ENCODE measurements at regions not wholly inside any gene's neighbourhood (a gene's known extent, or its start where the extent isn't known, plus 50 kb on each side); places are given as distances from the start of the nearest gene placed in this dataset.
A peak's percentile ranks its signal among the peaks of the same experiment; 100 is the strongest.

DNA sequence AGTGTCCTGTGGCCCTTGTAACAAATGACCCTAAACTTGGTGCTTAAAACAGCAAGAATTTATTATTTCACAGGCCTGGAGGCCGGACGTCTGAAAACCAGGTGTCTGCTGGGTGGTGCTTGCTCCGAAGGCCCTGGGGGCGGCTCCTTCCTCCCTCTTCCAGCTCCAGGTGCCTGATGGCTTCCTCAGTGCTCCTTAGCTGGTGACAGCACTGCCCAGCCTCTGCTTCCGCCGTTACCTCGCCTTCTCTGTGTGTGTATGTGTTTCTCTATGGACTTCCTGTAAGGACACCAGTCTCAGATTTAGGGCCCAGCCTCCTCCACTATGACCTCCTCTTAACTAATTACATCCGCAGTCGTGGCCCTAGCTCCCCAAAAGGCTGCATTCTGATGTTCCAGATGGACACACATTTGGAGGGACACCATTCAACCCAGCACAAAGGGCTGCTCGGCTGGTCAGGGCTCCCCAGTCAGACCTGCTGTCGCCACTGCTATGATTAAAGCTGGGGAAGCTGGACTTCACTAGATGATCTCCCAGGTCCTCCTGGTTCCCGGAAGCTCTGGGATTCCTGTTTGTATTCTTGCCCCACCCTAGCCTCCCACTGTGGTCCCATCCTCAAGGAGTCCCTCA is 172.8 kb downstream of the IRF8 start:
- Histone ChIP-seq H3K4me3 (ENCODE audit: insufficient read depth, low read length) (no peak overlapping the region), H3K4me1 (ENCODE audit: insufficient read depth, low read length) (no peaks in the 10 kb centered on the region), H4K20me1 (ENCODE audit: insufficient read depth, low read length) (no peaks in the 10 kb centered on the region), H3K79me2 (ENCODE audit: insufficient read depth, low read length) (no peaks in the 10 kb centered on the region), H3K4me2 (ENCODE audit: insufficient read depth, low read length) (no peak overlapping the region), H3K27me3 (ENCODE audit: insufficient read depth, low read length) (peaks cover 10% of the 10 kb centered on the region), H3K9me3 (ENCODE audit: low read depth, low read length) (no peaks in the 10 kb centered on the region), H3K27ac (ENCODE audit: low read depth, low read length) (no peak overlapping the region), H2AFZ (ENCODE audit: low read length) (no peak overlapping the region), H3K36me3 (ENCODE audit: insufficient read depth, low read length) (no peaks in the 10 kb centered on the region)
- TF ChIP-seq, protein P1, sequence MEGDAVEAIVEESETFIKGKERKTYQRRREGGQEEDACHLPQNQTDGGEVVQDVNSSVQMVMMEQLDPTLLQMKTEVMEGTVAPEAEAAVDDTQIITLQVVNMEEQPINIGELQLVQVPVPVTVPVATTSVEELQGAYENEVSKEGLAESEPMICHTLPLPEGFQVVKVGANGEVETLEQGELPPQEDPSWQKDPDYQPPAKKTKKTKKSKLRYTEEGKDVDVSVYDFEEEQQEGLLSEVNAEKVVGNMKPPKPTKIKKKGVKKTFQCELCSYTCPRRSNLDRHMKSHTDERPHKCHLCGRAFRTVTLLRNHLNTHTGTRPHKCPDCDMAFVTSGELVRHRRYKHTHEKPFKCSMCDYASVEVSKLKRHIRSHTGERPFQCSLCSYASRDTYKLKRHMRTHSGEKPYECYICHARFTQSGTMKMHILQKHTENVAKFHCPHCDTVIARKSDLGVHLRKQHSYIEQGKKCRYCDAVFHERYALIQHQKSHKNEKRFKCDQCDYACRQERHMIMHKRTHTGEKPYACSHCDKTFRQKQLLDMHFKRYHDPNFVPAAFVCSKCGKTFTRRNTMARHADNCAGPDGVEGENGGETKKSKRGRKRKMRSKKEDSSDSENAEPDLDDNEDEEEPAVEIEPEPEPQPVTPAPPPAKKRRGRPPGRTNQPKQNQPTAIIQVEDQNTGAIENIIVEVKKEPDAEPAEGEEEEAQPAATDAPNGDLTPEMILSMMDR (IDR thresholded peaks at IDR 0.05; ENCODE audit: extremely low read depth, low read depth, low read length), result no peak
- peak; percentile 62 for DNase-seq (ENCODE audit: insufficient read length, low spot score, missing footprints)

DNA sequence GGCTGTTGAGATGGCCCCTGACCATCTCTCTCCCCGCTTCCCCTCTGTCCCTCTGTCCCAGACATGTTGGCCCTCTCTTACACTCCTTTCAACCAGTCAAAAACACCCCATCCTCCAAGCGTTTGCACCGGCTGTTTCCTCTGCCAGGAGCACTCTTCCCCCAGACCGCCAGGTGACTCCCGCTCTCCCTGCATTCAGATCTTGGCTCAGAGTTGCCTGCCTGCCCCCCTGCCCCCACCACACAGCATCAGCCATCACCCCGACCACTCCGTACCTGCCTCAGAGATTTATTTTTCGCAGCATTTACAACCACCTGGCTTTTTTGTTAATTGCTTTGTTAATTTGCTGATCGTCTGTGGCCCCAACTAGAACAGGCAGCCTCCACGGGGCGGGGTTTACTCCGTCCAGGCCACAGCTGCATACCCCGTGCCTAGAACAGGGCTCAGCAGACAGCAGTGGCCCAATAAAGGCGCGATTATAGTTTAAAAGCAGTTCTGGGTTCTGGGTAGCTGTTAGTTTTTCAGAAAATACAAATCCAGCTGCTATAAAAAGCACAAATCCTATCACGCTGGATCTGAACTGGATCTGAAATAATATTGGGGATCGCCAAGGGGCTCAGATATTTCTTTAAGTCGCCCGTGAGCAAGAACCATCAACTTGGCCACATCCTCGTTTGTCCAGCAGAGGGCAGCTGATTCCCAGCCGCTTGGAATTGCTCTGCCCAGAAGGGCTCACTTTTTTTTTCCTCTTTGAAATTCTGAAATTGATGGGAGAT is 173.6 kb downstream of the IRF8 start:
- H3K27ac ChIP-seq (ENCODE audit: low read depth, low read length), result no peak overlapping the region
- no peaks in the 10 kb centered on the region for H4K20me1 ChIP-seq (ENCODE audit: insufficient read depth, low read length)
- H2AFZ ChIP-seq (ENCODE audit: low read length), result no peak overlapping the region
- no peak overlapping the region for H3K4me3 ChIP-seq (ENCODE audit: insufficient read depth, low read length)
- H3K27me3 ChIP-seq (ENCODE audit: insufficient read depth, low read length), result peaks cover 10% of the 10 kb centered on the region
- H3K4me1 ChIP-seq (ENCODE audit: insufficient read depth, low read length), result no peaks in the 10 kb centered on the region
- H3K9me3 ChIP-seq (ENCODE audit: low read depth, low read length), result no peaks in the 10 kb centered on the region
- TF ChIP-seq, protein P1 (IDR thresholded peaks at IDR 0.05; ENCODE audit: extremely low read depth, low read depth, low read length), result peak; percentile 89
- DNase-seq (ENCODE audit: insufficient read length, low spot score, missing footprints), result peak; percentile 94
- no peaks in the 10 kb centered on the region for H3K79me2 ChIP-seq (ENCODE audit: insufficient read depth, low read length)
- H3K4me2 ChIP-seq (ENCODE audit: insufficient read depth, low read length), result no peak overlapping the region
- no peaks in the 10 kb centered on the region for H3K36me3 ChIP-seq (ENCODE audit: insufficient read depth, low read length)

DNA sequence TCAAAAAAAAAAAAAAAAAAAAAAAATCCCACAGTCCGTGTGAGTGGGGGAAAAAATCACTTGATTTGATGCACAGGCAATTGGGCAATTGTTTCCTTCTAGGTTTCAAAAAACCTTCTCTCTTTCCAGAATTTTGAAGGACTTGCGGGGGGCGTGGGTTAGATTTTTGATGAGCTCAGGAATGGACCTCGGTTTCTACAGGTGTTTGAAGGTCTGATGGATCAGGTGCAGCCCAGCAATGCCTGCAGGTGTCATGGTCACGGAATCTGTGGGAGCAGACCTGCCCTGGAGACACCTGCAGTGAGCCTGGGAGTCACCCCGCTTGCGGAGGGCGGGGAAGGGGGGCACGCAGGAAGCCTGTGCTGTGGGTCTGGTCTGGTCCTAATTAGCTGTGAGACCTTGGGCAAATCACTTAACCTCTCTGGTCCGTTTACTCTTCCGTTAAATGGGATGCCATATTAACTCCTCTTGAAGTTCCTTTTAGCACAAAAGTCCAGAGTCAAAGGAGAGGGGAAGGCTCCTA is 174.2 kb downstream of the IRF8 start:
- DNase-seq (ENCODE audit: insufficient read length, low spot score, missing footprints), result peak; percentile 29
- Histone ChIP-seq H2AFZ (ENCODE audit: low read length) (no peak overlapping the region), H3K4me1 (ENCODE audit: insufficient read depth, low read length) (no peaks in the 10 kb centered on the region), H4K20me1 (ENCODE audit: insufficient read depth, low read length) (no peaks in the 10 kb centered on the region), H3K27ac (ENCODE audit: low read depth, low read length) (no peak overlapping the region), H3K9me3 (ENCODE audit: low read depth, low read length) (no peaks in the 10 kb centered on the region), H3K4me3 (ENCODE audit: insufficient read depth, low read length) (no peak overlapping the region), H3K27me3 (ENCODE audit: insufficient read depth, low read length) (peaks cover 10% of the 10 kb centered on the region), H3K4me2 (ENCODE audit: insufficient read depth, low read length) (no peak overlapping the region), H3K79me2 (ENCODE audit: insufficient read depth, low read length) (no peaks in the 10 kb centered on the region), H3K36me3 (ENCODE audit: insufficient read depth, low read length) (no peaks in the 10 kb centered on the region)
- TF ChIP-seq, protein P1 (IDR thresholded peaks at IDR 0.05; ENCODE audit: extremely low read depth, low read depth, low read length), result no peak
